ENCODE measurements at regions not wholly inside any gene's neighbourhood (a gene's known extent, or its start where the extent isn't known, plus 50 kb on each side); places are given as distances from the start of the nearest gene placed in this dataset.
"Not testable (repeated sequence)": the region's sequence is repeated elsewhere in the genome, so short reads cannot be mapped to it uniquely, and the experiment has no call there.

DNA sequence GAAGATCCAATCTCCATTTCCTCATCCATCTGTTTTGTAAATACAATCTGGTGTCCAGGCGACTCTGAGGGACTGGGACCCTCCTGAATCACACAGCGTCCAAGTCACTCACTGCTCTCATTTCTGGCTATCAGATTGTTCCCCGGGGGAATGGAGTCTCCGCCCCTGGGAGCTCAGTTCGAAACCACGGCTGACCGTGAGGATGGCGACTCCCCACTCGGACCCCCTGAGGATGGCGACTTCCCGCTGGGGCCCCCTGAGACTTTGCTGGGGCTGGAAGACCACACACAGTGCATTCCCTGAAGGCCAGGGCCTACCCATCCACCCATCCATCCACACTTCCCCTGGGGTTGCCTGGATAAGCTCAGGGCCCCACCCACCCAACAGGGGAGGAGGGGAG, 360.5 kb downstream of the BCL2L11 start:
- not testable (repeated sequence) for ATAC-seq

DNA sequence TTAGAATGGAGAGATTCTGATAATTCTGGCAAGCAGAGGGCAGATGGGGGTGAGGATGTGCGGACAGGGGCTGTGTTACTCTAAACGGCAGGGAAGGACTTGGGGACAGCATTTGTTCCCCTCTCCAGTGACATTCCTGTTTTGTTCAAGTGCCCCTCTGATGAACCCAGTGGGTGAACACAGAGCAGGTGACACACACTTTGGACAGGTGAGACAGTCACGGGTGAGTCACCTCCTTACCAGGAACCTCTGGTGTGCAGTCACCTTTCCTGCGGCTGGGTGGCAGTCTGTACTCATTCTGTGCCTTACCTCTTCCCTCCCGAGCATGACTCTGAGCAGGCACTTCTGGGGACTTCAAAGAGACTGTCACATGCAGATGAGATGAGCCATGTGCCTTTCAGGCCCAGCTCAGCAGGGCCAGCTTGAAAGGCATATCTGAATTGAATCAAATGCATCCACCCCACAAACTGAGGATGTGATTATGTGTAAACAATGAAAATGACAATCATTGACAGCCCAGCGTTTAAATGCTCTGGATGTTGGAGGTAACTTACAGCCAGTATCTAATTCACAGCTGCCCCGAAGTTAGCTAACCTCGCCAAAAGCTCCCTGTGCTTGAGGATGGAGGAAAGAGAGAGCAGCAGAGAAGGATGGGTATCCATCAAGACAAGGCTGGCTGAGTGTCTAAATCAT, 362.4 kb downstream of the BCL2L11 start:
- peak; percentile 96 for ATAC-seq

- ATAC-seq: not testable (repeated sequence)
These were observed 363.4 kb downstream of the BCL2L11 start for GRCh38 chr2:111484097-111484496.

DNA sequence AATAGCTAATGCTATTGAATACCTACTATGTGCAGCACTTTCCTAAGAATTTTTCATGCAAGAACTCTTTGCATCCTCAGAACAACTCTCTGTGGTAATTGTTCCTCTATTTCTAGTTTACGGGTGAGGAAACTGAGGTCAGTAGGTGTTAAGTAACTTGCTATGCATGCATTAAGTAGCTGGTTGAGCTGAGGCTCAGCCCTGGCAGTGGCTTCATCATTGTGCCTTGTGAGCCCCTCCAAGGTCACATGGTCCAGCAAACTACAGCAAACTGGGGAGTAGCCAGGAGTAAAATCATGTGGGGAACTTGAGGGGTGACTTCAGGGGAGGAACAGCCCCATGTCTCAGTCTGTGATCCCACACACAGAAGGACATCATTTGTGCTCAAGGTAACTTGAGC, 365.2 kb downstream of the BCL2L11 start:
- not testable (repeated sequence) for ATAC-seq

DNA sequence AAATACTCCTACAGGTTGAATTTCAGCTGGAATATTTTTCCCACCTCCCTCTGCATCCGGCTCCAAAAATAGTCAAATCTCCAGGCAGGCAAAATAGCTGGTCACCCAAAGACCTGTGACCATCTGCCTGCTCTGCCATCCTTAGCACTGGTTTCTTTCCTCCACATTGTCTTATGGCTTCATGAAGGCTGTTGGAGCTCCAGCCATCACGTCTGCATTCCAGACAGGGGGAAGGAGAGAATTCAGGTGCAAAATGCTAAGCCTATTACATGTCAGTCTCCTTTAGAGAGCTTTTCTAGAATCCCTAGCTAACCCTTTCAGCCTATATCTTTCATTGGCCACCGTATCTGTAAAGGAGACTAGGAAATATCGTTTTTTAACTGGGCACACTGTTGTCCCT, 367.7 kb downstream of the BCL2L11 start:
- not testable (repeated sequence) for ATAC-seq

DNA sequence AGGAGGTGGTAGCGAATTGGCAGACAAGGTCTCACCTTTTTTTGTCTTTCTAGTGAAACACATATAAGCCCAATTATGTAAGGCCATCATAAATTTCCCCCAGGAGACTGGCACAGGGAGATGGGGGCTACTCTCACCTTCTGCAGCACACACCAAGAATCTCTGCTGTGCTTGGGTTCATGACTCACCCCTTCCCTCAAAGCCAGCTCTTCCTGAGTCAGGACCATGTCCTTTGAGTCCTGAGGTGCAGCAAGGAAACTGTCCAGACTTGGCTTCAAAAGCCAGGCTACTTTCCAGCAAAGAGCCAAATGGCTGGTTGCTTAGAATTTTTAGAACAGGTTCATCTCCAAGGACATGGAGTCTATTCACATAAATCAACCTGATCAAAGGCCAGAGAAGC, 368.7 kb downstream of the BCL2L11 start:
- ATAC-seq: peak; percentile 48

DNA sequence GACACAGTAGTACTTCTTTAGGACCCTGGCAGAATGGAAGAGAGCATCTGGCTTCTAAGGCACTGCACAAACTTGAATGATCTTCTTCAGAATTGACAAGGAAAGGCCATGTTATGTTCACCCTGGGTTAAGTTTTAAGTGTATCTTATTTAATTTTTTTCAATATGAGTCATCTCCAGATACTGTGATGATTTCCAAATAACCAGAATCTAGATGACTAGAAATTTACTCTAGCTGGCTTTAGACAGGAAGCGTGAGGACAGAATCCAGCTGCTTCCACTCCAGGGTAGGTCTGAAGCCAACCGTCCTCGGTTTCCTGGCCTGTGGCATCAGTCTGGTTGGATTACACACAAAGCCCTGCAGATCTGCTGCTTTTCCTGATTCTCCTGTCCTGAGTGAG, 370.5 kb downstream of the BCL2L11 start:
- ATAC-seq: not testable (repeated sequence)

- ATAC-seq: not testable (repeated sequence)
These were observed 370.9 kb downstream of the BCL2L11 start for GRCh38 chr2:111491614-111492013.

GRCh38 chr2:111492995-111493719, 372.4 kb downstream of the BCL2L11 start:
- not testable (repeated sequence) for ATAC-seq

DNA sequence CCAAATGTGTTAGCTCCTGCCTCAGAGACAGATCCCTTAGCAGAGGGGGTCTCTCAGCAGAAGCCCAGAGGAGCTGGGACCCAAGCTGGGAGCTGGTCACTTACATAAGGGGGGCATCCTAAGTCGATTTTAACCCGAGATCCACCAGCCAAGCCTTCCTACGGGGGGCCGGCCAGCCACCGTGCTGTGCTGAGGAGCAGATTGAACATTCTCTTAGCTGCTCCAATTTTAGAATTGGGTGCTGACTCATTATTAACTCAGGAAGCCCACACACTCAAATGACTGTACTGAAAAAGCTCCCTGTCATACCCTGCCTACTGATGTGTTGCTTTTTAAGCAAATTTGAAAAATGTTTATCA, 373.0 kb downstream of the BCL2L11 start:
- ATAC-seq: not testable (repeated sequence)

DNA sequence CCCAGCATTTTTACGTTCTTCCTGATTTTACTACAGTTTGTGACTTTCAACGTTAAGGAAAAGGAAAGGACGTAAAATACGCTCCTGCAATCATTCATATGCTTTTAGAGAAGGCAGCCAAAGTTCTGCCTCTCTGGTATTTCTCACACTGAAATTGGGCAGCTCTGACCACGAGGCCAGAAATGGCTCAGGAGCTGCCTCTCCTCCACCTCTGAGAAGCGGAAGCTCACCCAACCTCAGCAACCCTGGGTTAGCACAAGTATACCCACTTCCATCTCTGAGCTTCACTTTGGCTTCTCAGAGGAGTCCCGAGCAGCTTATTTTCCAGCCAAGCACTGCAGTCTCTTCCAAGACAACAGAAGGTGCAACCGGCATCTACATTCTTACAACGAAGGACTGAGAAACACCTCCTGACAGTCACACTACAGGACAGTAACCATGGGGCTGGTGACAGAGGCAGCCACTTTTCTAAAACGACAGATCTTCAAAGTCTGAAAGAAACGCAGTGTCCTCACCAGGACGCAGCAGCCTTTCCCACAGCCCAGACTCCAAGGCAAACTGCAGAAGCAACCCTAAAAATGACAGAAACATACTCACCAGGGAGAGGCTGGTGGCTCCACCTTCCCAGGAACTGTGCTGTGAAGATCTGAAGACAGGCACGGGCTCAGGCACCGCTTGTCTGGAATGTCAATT, 373.7 kb downstream of the BCL2L11 start:
- peak; percentile 47 for ATAC-seq

DNA sequence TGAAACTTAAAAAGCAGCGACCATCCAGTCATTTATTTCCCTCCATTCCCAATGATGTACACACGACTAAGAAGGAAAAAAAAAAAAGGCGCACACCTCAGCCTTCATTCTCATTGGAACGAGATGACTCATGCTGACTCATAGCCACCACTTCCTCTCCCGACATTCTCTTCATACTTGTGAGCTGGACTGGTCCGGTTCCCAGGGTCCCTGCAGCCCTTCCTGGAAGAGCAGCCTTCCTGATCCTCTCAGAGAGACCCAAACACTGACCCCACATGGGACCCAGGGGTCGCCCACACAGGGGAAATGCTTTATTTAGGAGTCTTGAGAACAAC, 374.2 kb downstream of the BCL2L11 start:
- peak; percentile 90 for ATAC-seq

- not testable (repeated sequence) for ATAC-seq
These were observed 374.9 kb downstream of the BCL2L11 start for GRCh38 chr2:111495636-111496035.

DNA sequence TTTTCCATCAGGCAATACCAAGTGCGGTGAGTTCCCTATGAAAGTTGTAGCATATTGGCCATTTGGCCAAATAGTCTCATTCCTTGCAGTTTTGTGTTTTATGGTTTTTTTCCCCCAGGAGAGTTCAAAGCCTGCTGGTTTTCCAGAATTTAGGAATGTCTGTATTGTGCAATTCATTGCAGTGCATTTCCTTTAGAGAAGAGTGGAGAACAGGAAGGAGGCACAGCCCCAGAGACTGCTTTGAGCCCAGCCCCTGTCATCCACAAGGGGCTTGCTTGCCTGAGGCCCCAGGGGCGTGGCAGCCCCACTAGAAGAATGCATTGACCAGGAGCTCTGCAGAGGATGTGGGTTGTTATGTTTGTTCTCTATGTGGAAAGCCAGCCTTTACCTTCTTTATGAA, 375.5 kb downstream of the BCL2L11 start:
- ATAC-seq: not testable (repeated sequence)

DNA sequence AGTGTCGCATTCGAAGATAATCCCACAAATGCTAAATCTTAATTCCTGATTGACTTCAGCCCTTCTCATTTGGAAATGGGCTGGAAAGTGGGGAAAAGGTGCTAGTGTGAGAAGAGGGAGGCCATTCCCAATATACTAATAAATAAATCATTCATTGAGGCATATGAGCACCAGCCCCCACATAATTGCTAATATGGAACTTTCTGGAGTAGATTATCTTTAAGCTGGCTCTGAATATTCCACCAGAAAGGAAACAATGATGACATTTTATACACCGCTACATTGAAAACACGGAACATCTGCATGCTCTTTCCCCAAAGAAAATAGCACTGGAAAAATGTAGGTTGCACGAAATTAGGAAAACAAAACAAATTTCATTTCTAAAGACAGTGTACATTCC, 376.1 kb downstream of the BCL2L11 start:
- ATAC-seq: not testable (repeated sequence)

DNA sequence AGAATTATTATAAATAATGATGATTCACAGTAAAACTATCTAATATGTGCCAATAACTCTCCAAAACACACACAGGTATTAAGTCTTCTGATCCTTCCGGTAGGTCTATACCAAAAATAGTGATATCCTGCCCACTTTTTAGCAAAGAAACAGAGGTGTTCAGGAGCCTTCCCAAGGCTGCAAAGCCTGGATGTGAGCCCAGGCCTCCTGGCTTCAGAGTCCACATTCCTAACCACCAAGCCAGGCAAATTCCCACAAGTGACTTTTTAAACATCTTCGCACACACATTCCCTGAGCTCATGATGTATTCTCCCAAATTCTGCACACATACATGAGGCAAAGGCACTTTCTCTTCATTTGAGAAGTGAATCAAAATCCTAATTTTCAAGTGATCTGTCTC, 376.6 kb downstream of the BCL2L11 start:
- not testable (repeated sequence) for ATAC-seq

DNA sequence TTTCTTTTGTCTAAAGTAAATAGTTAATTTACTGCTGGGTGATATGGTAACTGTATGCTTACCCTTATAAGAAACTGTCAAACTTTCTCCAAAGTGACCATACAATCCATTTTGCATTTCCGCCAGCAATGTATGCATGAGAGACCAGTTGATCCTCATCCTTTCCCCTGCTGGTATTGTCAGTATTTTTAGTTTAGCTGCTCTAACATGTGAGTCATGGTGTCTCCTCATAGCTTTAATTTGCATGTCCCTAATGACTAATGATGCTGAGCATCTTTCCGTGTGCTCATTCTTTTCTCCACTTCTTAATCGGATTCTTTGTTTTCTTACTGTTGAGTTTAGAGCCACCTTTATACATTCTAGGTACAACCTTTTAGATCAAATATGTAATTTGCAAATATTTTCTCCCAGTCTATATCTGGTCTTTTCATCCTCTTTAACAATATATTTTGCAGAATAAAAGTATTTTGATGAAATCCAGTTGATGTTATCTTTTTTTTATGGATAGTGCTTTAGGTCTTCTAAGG, 379.9 kb downstream of the BCL2L11 start:
- peak; percentile 63 for ATAC-seq

DNA sequence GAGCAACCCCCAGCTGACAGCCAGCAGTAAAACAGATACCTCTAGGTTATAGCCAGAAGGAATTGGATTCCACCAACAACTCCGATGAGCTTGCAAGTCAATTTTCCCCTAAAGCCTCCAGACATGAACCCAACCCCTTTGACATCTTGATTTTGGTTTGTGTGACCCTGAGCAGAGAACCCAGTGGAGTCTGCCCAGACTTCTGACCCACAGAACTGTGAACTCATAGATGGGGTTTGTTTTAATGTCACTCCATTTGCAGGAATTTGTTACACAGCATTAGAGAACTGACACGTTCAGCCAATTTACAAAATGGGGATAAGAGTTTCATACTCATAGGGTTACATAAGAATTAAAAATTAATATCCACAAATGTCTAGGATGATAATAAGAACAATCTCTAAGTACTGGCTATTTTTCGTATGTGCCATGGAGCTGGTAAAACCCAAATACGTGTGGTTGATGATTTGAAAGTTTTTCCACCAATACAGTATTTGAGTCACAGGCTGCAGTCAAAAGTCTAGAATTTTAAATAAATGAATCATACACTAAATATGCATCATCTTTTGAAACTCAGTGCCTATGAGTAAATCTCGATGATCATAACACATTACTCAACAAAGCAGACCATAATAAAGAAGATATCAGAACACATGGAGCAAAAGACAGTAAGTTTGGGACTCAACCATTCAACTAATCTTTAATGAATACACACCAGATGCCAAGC, 380.0 kb downstream of the ANAPC1 start:
- not testable (repeated sequence) for ATAC-seq

DNA sequence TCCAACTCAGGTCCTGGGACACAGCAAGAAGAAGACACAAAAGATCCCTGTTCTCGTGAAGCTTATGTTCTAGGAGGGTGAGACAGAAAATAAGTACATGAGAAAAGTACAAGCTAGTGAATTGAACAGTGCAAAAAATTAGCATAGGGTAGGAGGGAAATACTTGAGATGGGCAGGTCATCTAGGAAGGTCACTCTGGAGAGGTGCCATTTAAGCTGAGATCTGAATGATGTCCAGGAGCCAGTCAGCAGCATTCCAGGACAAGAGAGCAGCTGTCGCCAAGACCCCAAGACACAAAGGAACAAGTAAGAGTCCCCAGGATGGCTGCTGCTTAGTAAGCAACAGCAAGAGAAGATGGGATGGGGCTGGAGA, 379.4 kb downstream of the ANAPC1 start:
- not testable (repeated sequence) for ATAC-seq

DNA sequence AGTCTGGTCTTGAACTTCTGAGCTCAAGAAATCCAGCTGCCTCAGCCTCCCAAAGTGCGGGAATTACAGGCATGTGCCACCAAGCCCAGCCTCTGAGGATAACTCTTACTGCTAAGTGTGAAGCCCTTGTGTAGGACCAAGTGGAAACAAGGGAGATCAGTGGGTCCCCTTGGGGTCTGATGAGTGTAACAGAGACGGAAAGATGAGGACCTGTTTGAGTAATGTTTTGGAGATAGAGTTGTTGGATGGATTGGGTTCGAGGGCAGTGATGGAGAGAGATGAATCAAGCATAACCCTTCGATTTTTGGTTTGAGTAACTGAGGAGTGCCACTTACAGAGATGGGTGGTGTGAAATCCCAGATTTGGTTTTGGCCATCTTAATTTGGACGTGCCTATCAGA, 378.7 kb downstream of the ANAPC1 start:
- not testable (repeated sequence) for ATAC-seq

DNA sequence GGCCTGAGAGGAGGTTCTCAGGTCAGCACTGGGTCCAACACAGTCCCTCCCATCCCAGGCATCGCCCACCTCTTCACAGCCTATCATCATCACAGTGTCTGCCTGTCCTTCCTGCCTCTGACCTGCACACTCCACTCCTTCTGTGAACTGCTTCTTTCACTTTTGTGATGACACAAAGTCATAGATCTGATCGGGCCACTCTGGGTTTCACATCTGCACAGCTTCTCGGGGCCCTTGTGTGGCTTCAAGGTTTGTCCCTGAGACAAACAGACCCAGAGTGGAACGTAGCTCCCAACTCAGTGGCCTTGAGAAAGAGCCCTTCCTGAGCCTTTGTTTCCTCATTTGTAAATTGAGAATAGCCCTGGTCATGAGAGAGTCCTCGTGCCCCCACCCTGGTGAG, 377.1 kb downstream of the ANAPC1 start:
- ATAC-seq: not testable (repeated sequence)

GRCh38 chr2:111509225-111509869, 374.6 kb downstream of the ANAPC1 start:
- not testable (repeated sequence) for ATAC-seq

Measured in esophagus mucosa (tissue), 1 donor.